IPS DF 6.9 (cell line): ENCODE measurements at regions not wholly inside any gene's neighbourhood (a gene's known extent, or its start where the extent isn't known, plus 50 kb on each side); places are given as distances from the start of the nearest gene placed in this dataset.

Source experiments
- DNase-seq: peaks from one replicate; pipeline ENCODE4 v3.0.0-alpha.2; 2013; ENCODE audit warnings: low read depth, low spot score
- H3K27ac ChIP-seq: one replicate; pipeline ENCODE4 v1.5.1; 2013; ENCODE audit warnings: low read length, control low read depth
- H3K27me3 ChIP-seq: 2 replicates; pipeline ENCODE4 v1.6.1; 2013; ENCODE audit warnings: mild to moderate bottlenecking, low read length; ENCODE audit not compliant: control insufficient read depth, insufficient read depth
- H3K36me3 ChIP-seq: 2 replicates; pipeline ENCODE4 v1.6.1; 2013; ENCODE audit warnings: low read length; ENCODE audit not compliant: control insufficient read depth, insufficient read depth
- H3K4me1 ChIP-seq: 2 replicates; pipeline ENCODE4 v1.6.1; 2013; ENCODE audit warnings: low read length; ENCODE audit not compliant: control insufficient read depth, insufficient read depth
- H3K4me3 ChIP-seq: 2 replicates; pipeline ENCODE4 v1.5.1; 2013; ENCODE audit warnings: mild to moderate bottlenecking, low read length
- H3K9me3 ChIP-seq: 2 replicates; pipeline ENCODE4 v1.6.1; 2013; ENCODE audit warnings: low read length, inconsistent platforms; ENCODE audit not compliant: control insufficient read depth, insufficient read depth
- WGBS: extraction: QIAGEN DNeasy Blood & Tissue Kit; methylation state at CpG from one replicate; pipeline ENCODE4 v1.1.7; 2013; ENCODE audit warnings: mixed read lengths, missing lambda C conversion rate; ENCODE audit not compliant: insufficient read length, insufficient coverage; 5-methylcytosine and 5-hydroxymethylcytosine counted together

DNA sequence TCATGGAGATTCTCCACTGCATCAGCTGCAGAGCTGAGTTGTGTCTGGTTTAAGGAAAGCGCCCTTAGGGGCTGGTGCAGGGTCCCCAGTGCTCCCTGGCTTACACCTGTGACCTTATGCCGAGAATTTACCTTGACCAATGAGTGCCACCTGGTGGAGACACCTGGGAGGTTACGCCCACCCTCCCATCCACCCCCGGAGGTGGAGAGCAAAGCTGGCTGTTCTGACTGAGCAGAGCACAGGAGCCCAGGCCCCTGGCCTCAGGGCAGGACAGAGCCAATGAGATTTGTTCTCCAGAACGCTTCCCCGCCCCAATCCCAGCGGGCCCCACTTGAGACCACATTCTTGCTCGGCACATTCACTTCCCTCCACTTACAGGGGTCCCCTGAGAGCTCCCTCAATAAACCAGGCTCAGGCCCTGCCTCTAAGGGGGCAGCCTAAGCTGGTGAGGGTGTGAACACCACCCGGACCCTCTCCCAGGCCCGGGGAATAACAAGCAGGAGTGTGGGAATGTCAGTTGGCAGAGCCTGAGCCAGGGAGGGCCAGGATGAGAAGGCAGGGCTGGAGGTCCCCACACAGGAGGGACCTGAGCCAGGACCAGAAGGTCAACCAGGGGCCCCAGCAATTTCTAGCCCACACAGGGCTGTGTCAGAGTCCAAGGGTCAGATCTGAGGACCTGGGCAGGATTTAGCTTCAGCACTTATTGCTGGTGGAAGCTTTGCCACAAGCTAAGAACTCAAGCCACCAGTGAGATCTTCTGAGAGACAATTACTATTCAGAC is 117.1 kb downstream of the TPRA1 start:
- H3K9me3 ChIP-seq, result no peaks in the 10 kb centered on the region
- no peaks in the 10 kb centered on the region for H3K36me3 ChIP-seq
- DNase-seq, result peak; percentile 67

DNA sequence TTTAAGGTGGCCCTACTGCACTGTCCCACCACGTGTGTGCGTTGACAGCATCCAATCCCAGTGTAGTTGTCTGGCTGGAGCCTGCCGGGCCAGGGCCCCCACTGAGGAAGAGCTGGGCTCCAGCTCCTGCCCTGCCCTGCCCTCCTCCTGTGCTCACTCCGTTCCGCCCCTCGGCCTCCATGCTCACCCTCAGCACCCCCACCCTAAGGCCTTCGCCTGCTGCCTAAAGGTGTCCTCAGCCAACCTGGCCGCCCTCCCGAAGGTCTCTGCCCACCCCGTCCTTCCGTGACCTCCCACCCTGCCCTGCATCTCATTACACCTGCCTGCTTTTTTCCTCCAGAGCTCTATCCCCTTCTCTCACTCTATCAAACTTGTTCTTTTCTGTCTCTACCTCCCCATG is 118.0 kb downstream of the TPRA1 start:
- H3K9me3 ChIP-seq, result no peaks in the 10 kb centered on the region
- H3K27ac ChIP-seq, result no peak overlapping the region
- H3K4me3 ChIP-seq, result no peak overlapping the region
- H3K36me3 ChIP-seq, result no peaks in the 10 kb centered on the region
- H3K4me1 ChIP-seq, result 0 out of 2 replicates have a peak, but pooled peaks cover under 1% of the 10 kb centered on the region
- no CpG with 5 or more reads among the region's 11 CpGs for WGBS
- DNase-seq, result no peak
- no peaks in the 10 kb centered on the region for H3K27me3 ChIP-seq

More for the DNA sequence above, 117.1 kb downstream of the TPRA1 start:
- no CpG with 5 or more reads among the region's 10 CpGs for WGBS
- Histone ChIP-seq H3K4me1 (no peaks in the 10 kb centered on the region), H3K27ac (no peak overlapping the region), H3K4me3 (no peak overlapping the region), H3K27me3 (no peaks in the 10 kb centered on the region)

DNA sequence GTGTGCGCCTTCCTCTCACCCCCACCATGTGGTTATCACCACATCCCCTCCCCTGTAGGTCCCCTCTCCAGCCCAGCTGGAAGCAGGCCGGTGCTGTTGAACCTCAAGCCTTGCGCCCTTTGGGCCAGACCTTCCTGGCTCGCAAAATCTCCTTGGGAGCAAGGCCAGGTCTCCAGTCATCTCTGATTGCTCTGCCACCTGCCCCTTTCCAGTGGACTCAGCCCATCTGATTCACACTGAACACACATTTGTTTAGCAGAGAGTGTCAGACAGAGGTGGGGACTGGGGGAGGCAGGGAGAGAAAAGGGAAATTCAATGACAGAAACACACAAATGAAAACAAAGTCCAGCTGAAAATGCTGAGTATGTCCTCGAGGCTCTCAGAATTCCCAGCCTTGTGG is 119.4 kb downstream of the TPRA1 start:
- H3K9me3 ChIP-seq, result no peaks in the 10 kb centered on the region
- H3K27me3 ChIP-seq, result no peaks in the 10 kb centered on the region
- WGBS, result no CpG with 5 or more reads among the region's 5 CpGs
- DNase-seq, result no peak
- peaks cover 3% of the 10 kb centered on the region; the same call in 1 of the 2 replicates for H3K4me1 ChIP-seq
- H3K4me3 ChIP-seq, result no peak overlapping the region
- H3K36me3 ChIP-seq, result no peaks in the 10 kb centered on the region
- H3K27ac ChIP-seq, result no peak overlapping the region

DNA sequence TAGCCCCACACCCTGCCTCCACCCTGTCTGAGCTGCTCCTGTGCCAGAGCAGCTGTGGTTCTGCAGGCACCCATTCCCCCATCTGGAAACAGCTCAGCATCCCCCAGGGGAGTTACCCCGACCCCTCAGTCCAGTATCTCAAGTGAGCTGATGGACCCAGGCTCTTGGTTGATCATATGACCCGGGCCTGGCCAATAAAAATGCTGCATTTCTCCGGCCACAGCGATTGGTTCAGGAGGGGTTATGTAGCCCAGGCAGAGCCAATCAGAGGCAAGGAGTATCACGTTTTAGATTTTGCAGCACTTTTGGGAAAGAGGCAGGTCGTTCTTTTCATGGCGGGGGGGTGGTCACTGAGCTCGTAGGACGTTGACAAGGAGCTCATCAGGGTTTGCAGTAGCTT is 120.8 kb downstream of the TPRA1 start:
- no CpG with 5 or more reads among the region's 9 CpGs for WGBS
- Histone ChIP-seq H3K9me3 (no peaks in the 10 kb centered on the region), H3K36me3 (no peaks in the 10 kb centered on the region), H3K4me3 (no peak overlapping the region), H3K4me1 (peaks cover 3% of the 10 kb centered on the region; the same call in 1 of the 2 replicates), H3K27me3 (no peaks in the 10 kb centered on the region), H3K27ac (no peak overlapping the region)
- DNase-seq, result no peak

DNA sequence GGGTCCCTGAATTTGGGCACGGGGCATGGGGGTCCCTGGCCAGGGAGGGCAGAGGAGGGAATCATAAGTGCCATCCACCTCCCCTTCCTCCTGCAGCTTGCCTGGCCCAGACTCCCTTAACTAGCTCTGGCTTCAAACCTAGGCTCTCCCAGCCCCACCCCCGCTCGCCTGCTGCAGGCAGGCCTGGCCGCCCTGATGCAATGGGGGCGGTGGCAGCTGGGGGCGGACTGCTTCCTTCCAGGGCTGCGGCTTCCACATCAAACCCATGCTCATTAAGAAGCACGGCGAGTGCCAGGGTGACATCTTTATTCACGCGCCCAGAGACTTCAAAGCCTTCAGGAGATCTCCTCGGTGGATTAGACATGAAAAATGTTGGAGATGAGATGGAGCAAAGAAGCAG is 123.1 kb downstream of the TPRA1 start:
- no CpG with 5 or more reads among the region's 12 CpGs for WGBS
- no peaks in the 10 kb centered on the region for H3K9me3 ChIP-seq
- DNase-seq, result no peak
- H3K4me1 ChIP-seq, result peaks cover 3% of the 10 kb centered on the region; the same call in 1 of the 2 replicates
- H3K36me3 ChIP-seq, result no peaks in the 10 kb centered on the region
- H3K4me3 ChIP-seq, result no peak overlapping the region
- H3K27me3 ChIP-seq, result no peaks in the 10 kb centered on the region
- no peak overlapping the region for H3K27ac ChIP-seq

DNA sequence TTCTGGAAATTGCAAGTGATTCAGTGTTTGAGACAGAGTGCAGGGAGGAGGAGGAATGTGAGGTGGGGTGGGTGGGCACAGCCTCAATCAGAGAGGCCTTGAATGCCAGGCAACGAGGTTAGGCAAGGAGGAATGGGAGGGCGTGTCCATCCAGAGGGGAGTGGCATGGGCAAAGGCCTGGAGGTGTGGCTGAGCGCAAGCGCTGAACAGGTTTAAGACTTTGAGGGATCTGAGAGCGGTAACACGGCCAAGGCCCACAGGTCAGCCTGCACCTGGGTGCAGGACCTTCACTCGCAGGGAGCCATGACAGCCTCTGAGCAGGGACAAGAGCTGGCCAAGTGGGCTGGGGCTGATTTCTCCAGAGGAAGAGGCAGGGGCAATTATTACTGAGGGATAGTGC is 125.9 kb downstream of the TPRA1 start:
- DNase-seq, result no peak
- H3K27ac ChIP-seq, result no peak overlapping the region
- H3K4me3 ChIP-seq, result no peak overlapping the region
- H3K36me3 ChIP-seq, result no peaks in the 10 kb centered on the region
- no peaks in the 10 kb centered on the region for H3K9me3 ChIP-seq
- no CpG with 5 or more reads among the region's 7 CpGs for WGBS
- H3K4me1 ChIP-seq, result peaks cover 3% of the 10 kb centered on the region; the same call in 1 of the 2 replicates
- H3K27me3 ChIP-seq, result no peaks in the 10 kb centered on the region

DNA sequence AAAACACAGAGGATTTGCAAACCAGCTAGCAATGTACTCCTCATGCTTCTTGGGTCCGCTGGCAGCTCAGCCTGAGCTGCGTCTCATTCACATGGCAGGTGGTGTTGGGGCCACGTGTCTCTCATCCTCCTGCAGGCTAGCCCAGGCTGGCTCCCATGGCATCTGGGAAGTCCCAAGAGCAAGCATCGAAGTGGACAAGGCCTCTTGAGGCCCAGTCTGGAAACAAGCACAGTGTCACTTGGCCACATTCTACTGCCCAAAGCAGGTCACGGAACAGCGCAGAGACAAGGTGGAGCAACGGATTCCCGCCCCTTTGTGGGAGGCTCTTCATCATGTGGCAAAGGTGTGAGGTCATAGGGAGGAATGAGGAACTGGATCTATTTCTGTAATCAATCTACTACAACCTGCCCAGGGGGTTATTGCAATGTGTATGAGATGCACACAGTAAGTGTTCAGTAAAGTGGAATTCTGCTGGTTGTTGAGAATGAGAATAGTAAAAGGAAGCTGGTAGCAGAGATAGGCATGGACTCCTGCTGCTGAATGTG is 128.3 kb downstream of the TPRA1 start:
- Histone ChIP-seq H3K9me3 (no peaks in the 10 kb centered on the region), H3K4me1 (peaks cover 4% of the 10 kb centered on the region; the same call in 1 of the 2 replicates), H3K27ac (no peak overlapping the region), H3K36me3 (no peaks in the 10 kb centered on the region), H3K27me3 (peaks cover 6% of the 10 kb centered on the region; the same call in 1 of the 2 replicates), H3K4me3 (no peak overlapping the region)
- no CpG with 5 or more reads among the region's 8 CpGs for WGBS
- DNase-seq, result no peak

DNA sequence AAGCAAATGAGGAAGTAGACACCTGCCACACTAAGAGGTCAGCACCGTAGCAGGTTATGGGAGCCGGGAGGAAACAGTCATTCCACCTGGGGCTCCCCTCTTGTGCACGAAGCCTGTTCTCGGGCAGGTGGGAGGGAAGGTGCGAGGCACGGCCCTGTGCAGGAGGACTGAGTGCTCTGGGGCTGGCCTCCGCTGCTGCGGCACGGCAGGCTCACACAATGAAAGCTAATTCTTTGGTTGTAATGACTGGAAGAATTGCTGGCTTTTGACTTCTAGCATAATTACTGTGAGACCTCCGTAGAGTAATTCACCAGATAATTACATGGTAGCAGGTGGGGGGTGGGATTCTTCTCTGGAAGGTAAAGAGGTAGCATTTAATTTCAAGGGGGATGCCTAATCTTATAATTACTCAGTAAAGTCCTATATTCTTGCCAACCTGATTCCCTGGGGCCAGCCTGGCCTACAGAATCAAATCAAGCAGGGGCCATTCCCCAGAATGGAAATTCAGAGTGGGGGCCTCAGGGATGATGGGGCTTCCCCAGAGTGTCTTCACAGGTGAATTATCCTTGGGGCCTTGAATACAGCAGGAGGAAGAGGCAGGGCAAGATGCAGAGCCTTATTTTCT is 129.1 kb downstream of the TPRA1 start:
- peaks cover 4% of the 10 kb centered on the region; the same call in 1 of the 2 replicates for H3K4me1 ChIP-seq
- no peaks in the 10 kb centered on the region for H3K36me3 ChIP-seq
- WGBS, result no CpG with 5 or more reads among the region's 10 CpGs
- H3K27me3 ChIP-seq, result peaks cover 9% of the 10 kb centered on the region; the same call in 1 of the 2 replicates
- no peak overlapping the region for H3K4me3 ChIP-seq
- no peaks in the 10 kb centered on the region for H3K9me3 ChIP-seq
- no peak for DNase-seq
- H3K27ac ChIP-seq, result no peak overlapping the region

DNA sequence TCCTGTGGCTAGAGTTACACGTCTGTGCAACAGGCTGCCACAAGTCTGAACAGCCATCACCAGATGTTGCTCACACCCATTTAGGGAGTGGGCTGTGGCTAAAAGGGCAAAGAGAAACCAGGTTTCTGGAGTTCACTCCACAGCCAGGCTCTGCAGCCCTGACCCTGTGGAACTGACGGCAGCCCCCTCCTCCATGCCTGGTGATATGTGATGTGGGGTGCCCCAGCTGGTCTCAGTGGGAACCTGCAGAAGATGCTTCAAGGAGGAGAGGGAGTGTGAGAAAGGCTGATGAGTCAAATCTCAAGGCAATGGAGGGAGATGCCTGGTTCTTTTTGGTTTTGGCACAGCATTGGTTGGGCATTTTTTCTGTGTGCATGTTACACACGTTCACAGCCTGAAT is 130.6 kb downstream of the TPRA1 start:
- no peak for DNase-seq
- peaks cover 4% of the 10 kb centered on the region; the same call in 1 of the 2 replicates for H3K4me1 ChIP-seq
- H3K4me3 ChIP-seq, result no peak overlapping the region
- H3K9me3 ChIP-seq, result no peaks in the 10 kb centered on the region
- H3K27me3 ChIP-seq, result peaks cover 10% of the 10 kb centered on the region; the same call in 1 of the 2 replicates
- no CpG with 5 or more reads among the region's 3 CpGs for WGBS
- H3K27ac ChIP-seq, result no peak overlapping the region
- no peaks in the 10 kb centered on the region for H3K36me3 ChIP-seq

DNA sequence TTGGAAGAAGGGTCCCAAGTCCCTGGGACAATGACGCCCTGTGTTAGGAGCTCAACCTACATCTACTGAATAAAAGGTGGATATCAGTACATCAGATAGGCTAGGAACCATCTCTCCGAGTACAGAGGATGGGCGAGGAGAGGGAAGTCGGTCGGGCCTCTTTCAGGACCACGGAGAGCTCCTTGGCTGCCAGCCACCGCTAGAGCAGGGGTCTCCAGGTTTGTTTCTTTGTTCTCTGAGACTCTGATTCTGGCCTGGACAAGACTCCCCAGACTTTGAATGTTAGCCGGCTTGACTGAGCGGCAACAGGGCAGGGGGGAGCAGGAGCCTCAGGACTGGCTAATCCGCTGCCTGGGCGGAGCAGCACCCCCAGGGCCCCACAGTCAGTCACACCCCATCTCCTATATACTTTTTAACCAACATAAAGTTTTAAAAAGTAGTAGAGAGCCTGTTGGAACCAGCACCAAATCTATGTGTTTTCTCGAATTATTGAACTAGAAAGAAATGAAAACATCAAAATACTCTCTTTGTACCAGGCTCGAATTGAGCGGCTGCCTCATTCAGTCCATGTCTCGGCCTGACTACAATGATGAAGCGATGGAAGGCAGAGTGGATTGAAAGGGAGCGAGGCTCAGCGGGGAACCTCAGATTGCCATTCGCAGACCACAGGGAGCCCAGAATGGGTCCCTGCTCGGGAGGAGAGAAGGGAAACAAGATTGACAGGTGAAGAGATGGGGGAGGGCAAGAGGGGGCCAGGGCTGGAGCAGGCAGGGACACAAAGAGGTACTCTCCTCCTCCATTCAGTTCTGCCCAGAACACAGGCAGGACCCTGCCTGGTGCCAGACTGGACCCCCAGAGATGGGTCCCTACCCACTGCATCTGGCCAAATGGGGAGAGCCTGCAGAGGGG is 131.6 kb downstream of the TPRA1 start:
- WGBS, result no CpG with 5 or more reads among the region's 20 CpGs
- H3K27me3 ChIP-seq, result peaks cover 13% of the 10 kb centered on the region; the same call in 1 of the 2 replicates
- H3K27ac ChIP-seq, result no peak overlapping the region
- no peaks in the 10 kb centered on the region for H3K36me3 ChIP-seq
- H3K9me3 ChIP-seq, result no peaks in the 10 kb centered on the region
- no peak overlapping the region for H3K4me3 ChIP-seq
- DNase-seq, result peak; percentile 64
- H3K4me1 ChIP-seq, result peaks cover 4% of the 10 kb centered on the region; the same call in 1 of the 2 replicates
